ENCODE measurements at regions not wholly inside any gene's neighbourhood (a gene's known extent, or its start where the extent isn't known, plus 50 kb on each side); places are given as distances from the start of the nearest gene placed in this dataset.

DNA sequence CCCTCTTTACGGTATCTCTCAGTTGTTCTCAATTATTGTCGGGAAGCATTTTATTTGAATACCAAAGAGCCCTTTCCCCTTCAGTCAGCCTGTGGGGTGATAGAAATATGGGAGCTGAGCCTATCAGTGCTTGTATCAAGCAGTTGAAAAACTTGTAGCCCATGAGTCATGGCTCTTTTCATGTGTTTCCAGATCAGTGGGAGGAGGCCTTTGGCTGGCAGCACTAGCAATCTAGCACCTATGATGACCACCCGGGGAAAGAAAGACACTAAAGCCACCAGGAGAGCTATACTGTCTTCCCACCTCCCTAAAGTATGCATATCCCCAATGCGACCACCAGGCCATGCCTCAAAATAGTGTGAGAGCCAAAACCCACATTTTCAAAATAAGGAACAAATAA is 696.9 kb upstream of the C9orf72 start:
- no peaks in the 10 kb centered on the region for H3K9me3 ChIP-seq (replicated peaks; ENCODE audit: control insufficient read depth, insufficient read depth, low read length)
- no peak overlapping the region for H3K4me3 ChIP-seq
- no peaks in the 10 kb centered on the region for H3K79me2 ChIP-seq (ENCODE audit: control insufficient read depth, insufficient read depth, low read length)
- FAIRE-seq (no peak), ATAC-seq (no peak), DNase-seq (ENCODE audit: low read depth, low spot score) (no peak)
- intact Hi-C loops (cut with micrococcal nuclease; ENCODE audit: unreplicated experiment), result no loop called here
- WGBS (ENCODE audit: insufficient coverage, insufficient replicate concordance, low lambda C conversion rate, missing lambda C conversion rate), result 45% methylated on average over 4 of the region's 4 CpGs
- in situ Hi-C loops (cut with MboI), result no loop called here
- no peaks in the 10 kb centered on the region for H4K20me1 ChIP-seq (ENCODE audit: control insufficient read depth, insufficient read depth)
- H2AFZ ChIP-seq (ENCODE audit: control insufficient read depth, low read depth, low read length), result no peak overlapping the region
- H3K9ac ChIP-seq (ENCODE audit: control insufficient read depth, insufficient read depth, low read length), result no peak overlapping the region
- ChIA-PET SMC1A (ENCODE audit: uncharacterized antibody, unreplicated experiment) (no interaction called here), CTCF (no interaction called here), RAD21 (ENCODE audit: unreplicated experiment) (no interaction called here), POLR2A (no interaction called here)
- TF ChIP-seq, protein P1, sequence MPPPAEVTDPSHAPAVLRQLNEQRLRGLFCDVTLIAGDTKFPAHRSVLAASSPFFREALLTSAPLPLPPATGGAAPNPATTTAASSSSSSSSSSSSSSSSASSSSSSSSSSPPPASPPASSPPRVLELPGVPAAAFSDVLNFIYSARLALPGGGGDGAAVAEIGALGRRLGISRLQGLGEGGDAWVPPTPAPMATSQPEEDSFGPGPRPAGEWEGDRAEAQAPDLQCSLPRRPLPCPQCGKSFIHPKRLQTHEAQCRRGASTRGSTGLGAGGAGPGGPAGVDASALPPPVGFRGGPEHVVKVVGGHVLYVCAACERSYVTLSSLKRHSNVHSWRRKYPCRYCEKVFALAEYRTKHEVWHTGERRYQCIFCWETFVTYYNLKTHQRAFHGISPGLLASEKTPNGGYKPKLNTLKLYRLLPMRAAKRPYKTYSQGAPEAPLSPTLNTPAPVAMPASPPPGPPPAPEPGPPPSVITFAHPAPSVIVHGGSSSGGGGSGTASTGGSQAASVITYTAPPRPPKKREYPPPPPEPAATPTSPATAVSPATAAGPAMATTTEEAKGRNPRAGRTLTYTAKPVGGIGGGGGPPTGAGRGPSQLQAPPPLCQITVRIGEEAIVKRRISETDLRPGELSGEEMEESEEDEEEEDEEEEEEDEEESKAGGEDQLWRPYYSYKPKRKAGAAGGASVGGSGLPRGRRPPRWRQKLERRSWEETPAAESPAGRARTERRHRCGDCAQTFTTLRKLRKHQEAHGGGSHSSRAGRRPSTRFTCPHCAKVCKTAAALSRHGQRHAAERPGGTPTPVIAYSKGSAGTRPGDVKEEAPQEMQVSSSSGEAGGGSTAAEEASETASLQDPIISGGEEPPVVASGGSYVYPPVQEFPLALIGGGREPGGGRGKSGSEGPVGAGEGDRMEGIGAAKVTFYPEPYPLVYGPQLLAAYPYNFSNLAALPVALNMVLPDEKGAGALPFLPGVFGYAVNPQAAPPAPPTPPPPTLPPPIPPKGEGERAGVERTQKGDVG (CRISPR knock-in tag; IDR thresholded peaks at IDR 0.05), result no peak
- TF ChIP-seq NR2F1 (conservative IDR thresholded peaks at IDR 0.05), result no peak
- no peak for TF ChIP-seq ZBED1 (IDR thresholded peaks at IDR 0.05; ENCODE audit: borderline replicate concordance)
- no peak for TF ChIP-seq MEF2A (IDR thresholded peaks at IDR 0.05; ENCODE audit: insufficient read depth, low read depth, low read length)
- no peak for TF ChIP-seq TCF7 (IDR thresholded peaks at IDR 0.05; ENCODE audit: borderline replicate concordance)
- TF ChIP-seq NFYA (IDR thresholded peaks at IDR 0.05; ENCODE audit: borderline replicate concordance, low read depth, low read length), result no peak
- TF ChIP-seq IRF4 (IDR thresholded peaks at IDR 0.05; ENCODE audit: low read depth, low read length), result no peak
- TF ChIP-seq FOXM1 (IDR thresholded peaks at IDR 0.05; ENCODE audit: low read depth, low read length), result no peak
- TF ChIP-seq ZNF24 (IDR thresholded peaks at IDR 0.05), result no peak
- TF ChIP-seq JUNB (IDR thresholded peaks at IDR 0.05), result no peak
- no peak for TF ChIP-seq LARP7 (IDR thresholded peaks at IDR 0.05)
- no peak for TF ChIP-seq CEBPB (IDR thresholded peaks at IDR 0.05; ENCODE audit: borderline replicate concordance in 1 of 2, low read depth in 2 of 2, low read length in 2 of 2)
- no peak for TF ChIP-seq IKZF1 (conservative IDR thresholded peaks at IDR 0.05)
- no peak for TF ChIP-seq NR2C2 (IDR thresholded peaks at IDR 0.05; ENCODE audit: borderline replicate concordance, control insufficient read depth, insufficient read length, low read depth)
- no peak for TF ChIP-seq DPF2 (IDR thresholded peaks at IDR 0.05)
- TF ChIP-seq ATF7 (IDR thresholded peaks at IDR 0.05; ENCODE audit: low read depth), result no peak
- TF ChIP-seq, protein P2, sequence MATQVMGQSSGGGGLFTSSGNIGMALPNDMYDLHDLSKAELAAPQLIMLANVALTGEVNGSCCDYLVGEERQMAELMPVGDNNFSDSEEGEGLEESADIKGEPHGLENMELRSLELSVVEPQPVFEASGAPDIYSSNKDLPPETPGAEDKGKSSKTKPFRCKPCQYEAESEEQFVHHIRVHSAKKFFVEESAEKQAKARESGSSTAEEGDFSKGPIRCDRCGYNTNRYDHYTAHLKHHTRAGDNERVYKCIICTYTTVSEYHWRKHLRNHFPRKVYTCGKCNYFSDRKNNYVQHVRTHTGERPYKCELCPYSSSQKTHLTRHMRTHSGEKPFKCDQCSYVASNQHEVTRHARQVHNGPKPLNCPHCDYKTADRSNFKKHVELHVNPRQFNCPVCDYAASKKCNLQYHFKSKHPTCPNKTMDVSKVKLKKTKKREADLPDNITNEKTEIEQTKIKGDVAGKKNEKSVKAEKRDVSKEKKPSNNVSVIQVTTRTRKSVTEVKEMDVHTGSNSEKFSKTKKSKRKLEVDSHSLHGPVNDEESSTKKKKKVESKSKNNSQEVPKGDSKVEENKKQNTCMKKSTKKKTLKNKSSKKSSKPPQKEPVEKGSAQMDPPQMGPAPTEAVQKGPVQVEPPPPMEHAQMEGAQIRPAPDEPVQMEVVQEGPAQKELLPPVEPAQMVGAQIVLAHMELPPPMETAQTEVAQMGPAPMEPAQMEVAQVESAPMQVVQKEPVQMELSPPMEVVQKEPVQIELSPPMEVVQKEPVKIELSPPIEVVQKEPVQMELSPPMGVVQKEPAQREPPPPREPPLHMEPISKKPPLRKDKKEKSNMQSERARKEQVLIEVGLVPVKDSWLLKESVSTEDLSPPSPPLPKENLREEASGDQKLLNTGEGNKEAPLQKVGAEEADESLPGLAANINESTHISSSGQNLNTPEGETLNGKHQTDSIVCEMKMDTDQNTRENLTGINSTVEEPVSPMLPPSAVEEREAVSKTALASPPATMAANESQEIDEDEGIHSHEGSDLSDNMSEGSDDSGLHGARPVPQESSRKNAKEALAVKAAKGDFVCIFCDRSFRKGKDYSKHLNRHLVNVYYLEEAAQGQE (IDR thresholded peaks at IDR 0.05; ENCODE audit: low read depth, low read length), result no peak
- no peaks in the 10 kb centered on the region for H3K4me1 ChIP-seq (ENCODE audit: control insufficient read depth, insufficient read depth, low read length)
- H3K27ac ChIP-seq (ENCODE audit: control insufficient read depth, insufficient read depth), result no peak overlapping the region
- no TSS peak for BruUV-seq (replicated peaks)
- H3K27me3 ChIP-seq (replicated peaks in 1 of 2; ENCODE audit: control insufficient read depth in 2 of 2, insufficient read depth in 2 of 2, low read length in 1 of 2), result no peaks in the 10 kb centered on the region; a peak in 1 of 4 replicates
- H3K4me2 ChIP-seq (ENCODE audit: control insufficient read depth, insufficient read depth), result no peak overlapping the region
- H3K36me3 ChIP-seq (ENCODE audit: control insufficient read depth in 2 of 2, insufficient read depth in 2 of 2, low read length in 1 of 2), result no peaks in the 10 kb centered on the region
